HCT116 (cell line): ENCODE measurements at regions not wholly inside any gene's neighbourhood (a gene's known extent, or its start where the extent isn't known, plus 50 kb on each side); places are given as distances from the start of the nearest gene placed in this dataset.

Source experiments
- ATAC-seq: fragments of 200-7000 bp; cut with Tn5 transposase; 2 replicates; pipeline ENCODE4 v1.9.1; 2020; ENCODE audit warnings: mild to moderate bottlenecking, moderate library complexity
- BruUV-seq: library from RNA; stranded (reverse); fragments of 400-500 nt; replicated peaks from 2 replicates; lab custom pipeline; 2021; lab: Mats Ljungman, UMichigan
- CTCF ChIA-PET: fragments of 300-600 bp; sonication (Branson Sonifier 250); formaldehyde crosslinking; loops from one replicate; lab custom pipeline; 2021; ENCODE audit warnings: antibody characterized with exemption; lab: Charles Lee
- POLR2A ChIA-PET: fragments of 300-600, 350-600 bp; sonication (Branson Sonifier 250); formaldehyde crosslinking; loops from one replicate; lab custom pipeline; 2021; ENCODE audit warnings: antibody characterized with exemption; lab: Charles Lee
- RAD21 ChIA-PET, 2 experiments: fragments of 300-600 bp; sonication (Branson Sonifier 250); formaldehyde crosslinking; loops; one replicate each; lab custom pipeline; 2023; ENCODE audit warnings: low total read pairs in 2 of 2; ENCODE audit not compliant: uncharacterized antibody in 2 of 2, unreplicated experiment in 2 of 2, low non-redundant PET in 1 of 2; lab: Charles Lee
- DNase-seq: peaks from one replicate; pipeline ENCODE4 v3.0.0-alpha.2; 2010; ENCODE audit warnings: low read depth, low spot score
- H2AFZ ChIP-seq: fragments of 200-600 bp; shearing (Covaris generic), sonication (generic); 2 replicates; pipeline ENCODE4 v1.6.1; 2017; ENCODE audit warnings: low read depth, mixed run types, mixed read lengths, antibody characterized with exemption, low read length; ENCODE audit not compliant: poor library complexity, severe bottlenecking
- H3K27ac ChIP-seq: 2 replicates; pipeline ENCODE4 v1.5.1; 2012; ENCODE audit warnings: low read depth, low read length
- H3K27me3 ChIP-seq: fragments of 200-600 bp; sonication (generic); 2 replicates; pipeline ENCODE4 v1.6.1; 2016; ENCODE audit warnings: mixed run types, low read length, mixed read lengths; ENCODE audit not compliant: insufficient read depth
- H3K36me3 ChIP-seq, 2 experiments: fragments of 200-500 bp in 1 of 2; fragments of 200-600 bp in 1 of 2; sonication (Bioruptor generic) in 1 of 2; sonication (generic) in 1 of 2; 2 replicates each; pipeline versions ENCODE4 v1.5.1 to v1.6.1; 2014 to 2016; ENCODE audit warnings: low read length in 2 of 2, inconsistent platforms in 1 of 2, mixed read lengths in 1 of 2, mixed run types in 1 of 2; ENCODE audit not compliant: insufficient read depth in 2 of 2, control insufficient read depth in 1 of 2
- H3K4me1 ChIP-seq, 2 experiments: fragments of 200-600 bp in 1 of 2; sonication (generic) in 1 of 2; 2 replicates each; pipeline versions ENCODE4 v1.5.1 to v1.6.1; 2012 to 2017; ENCODE audit warnings: low read length in 2 of 2, inconsistent platforms in 1 of 2, mild to moderate bottlenecking in 1 of 2, mixed read lengths in 1 of 2, mixed run types in 1 of 2, moderate library complexity in 1 of 2; ENCODE audit not compliant: insufficient read depth in 2 of 2, control insufficient read depth in 1 of 2
- H3K4me2 ChIP-seq: fragments of 200-600 bp; sonication (generic); 2 replicates; pipeline ENCODE4 v1.6.1; 2017; ENCODE audit warnings: mixed run types, low read length, mixed read lengths
- H3K4me3 ChIP-seq, 2 experiments: fragments of 200-600 bp in 1 of 2; sonication (generic) in 1 of 2; replicated peaks in 1 of 2; 2 replicates each; pipeline ENCODE4 v1.5.1; 2011 to 2016; ENCODE audit warnings: low read length in 2 of 2, control low read depth in 1 of 2, low read depth in 1 of 2, mild to moderate bottlenecking in 1 of 2, mixed read lengths in 1 of 2, mixed run types in 1 of 2
- H3K79me2 ChIP-seq: fragments of 200-600 bp; sonication (generic); 2 replicates; pipeline ENCODE4 v1.6.1; 2017; ENCODE audit warnings: mild to moderate bottlenecking, mixed run types, low read length, moderate library complexity, mixed read lengths; ENCODE audit not compliant: insufficient read depth
- H3K9ac ChIP-seq: fragments of 200-600 bp; sonication (generic); 2 replicates; pipeline ENCODE4 v1.6.1; 2016; ENCODE audit warnings: low read length, mixed read lengths
- H3K9me2 ChIP-seq: fragments of 200-600 bp; sonication (generic), shearing (Covaris generic); 2 replicates; pipeline ENCODE4 v1.6.1; 2017; ENCODE audit warnings: mixed run types, mild to moderate bottlenecking, moderate library complexity; ENCODE audit not compliant: insufficient read depth
- H3K9me3 ChIP-seq, 2 experiments: fragments of 200-500 bp in 1 of 2; fragments of 200-600 bp in 1 of 2; sonication (Bioruptor generic) in 1 of 2; sonication (generic) in 1 of 2; 2 replicates each; pipeline ENCODE4 v1.6.1; 2014 to 2017; ENCODE audit warnings: low read length in 2 of 2, mixed read lengths in 2 of 2, inconsistent platforms in 1 of 2, low read depth in 1 of 2, mild to moderate bottlenecking in 1 of 2, mixed run types in 1 of 2, moderate library complexity in 1 of 2; ENCODE audit not compliant: control insufficient read depth in 1 of 2, insufficient read depth in 1 of 2
- H4K20me1 ChIP-seq: fragments of 200-600 bp; sonication (generic), shearing (Covaris generic); 2 replicates; pipeline ENCODE4 v1.6.1; 2017; ENCODE audit warnings: mixed run types, mild to moderate bottlenecking, moderate library complexity; ENCODE audit not compliant: insufficient read depth
- ATF3 ChIP-seq: IDR thresholded peaks from 2 replicates; pipeline ENCODE4 v1.6.1; 2012
- CBX3 ChIP-seq: IDR thresholded peaks from 2 replicates; pipeline ENCODE4 v1.6.1; 2012; ENCODE audit warnings: low read depth
- FOSL1 ChIP-seq: IDR thresholded peaks from 2 replicates; pipeline ENCODE4 v1.6.1; 2012; ENCODE audit warnings: low read depth
- JUND ChIP-seq: IDR thresholded peaks from 2 replicates; pipeline ENCODE4 v1.6.1; 2012
- MAX ChIP-seq: IDR thresholded peaks from 2 replicates; pipeline ENCODE4 v1.6.1; 2012
- POLR2A ChIP-seq: IDR thresholded peaks from 2 replicates; pipeline ENCODE4 v1.7.0; 2011; ENCODE audit warnings: borderline replicate concordance; ENCODE audit not compliant: insufficient read depth, insufficient read length; ENCODE audit errors: extremely low read depth
- SIN3A ChIP-seq: IDR thresholded peaks from 2 replicates; pipeline ENCODE4 v1.6.1; 2012; ENCODE audit warnings: low read depth
- SRF ChIP-seq: IDR thresholded peaks from 2 replicates; pipeline ENCODE4 v1.6.1; 2012; ENCODE audit warnings: low read depth
- intact Hi-C: fragments of 100-400 bp; cut with micrococcal nuclease; formaldehyde crosslinking; loops from 2 replicates; pipeline ENCODE4 v1.10.0; 2022
- TF ChIP-seq, protein P1 (sequence below): IDR thresholded peaks from 2 replicates; pipeline ENCODE4 v1.6.1; 2011; ENCODE audit warnings: mild to moderate bottlenecking, low read length, moderate library complexity; ENCODE audit not compliant: insufficient replicate concordance; ENCODE audit errors: extremely low read depth

GRCh38 chr6:131383421-131384411 is 189.3 kb upstream of the ARG1 start:
- CTCF ChIA-PET = no interaction called here
- Histone ChIP-seq H3K27ac (no peak overlapping the region), H2AFZ (no peak overlapping the region), H3K4me2 (no peak overlapping the region), H3K36me3 (no peaks in the 10 kb centered on the region), H3K4me1 (no peaks in the 10 kb centered on the region), H3K9me3 (no peaks in the 10 kb centered on the region), H3K4me3 (no peak overlapping the region), H3K9ac (no peak overlapping the region), H3K9me2 (no peaks in the 10 kb centered on the region), H3K27me3 (no peaks in the 10 kb centered on the region), H4K20me1 (no peaks in the 10 kb centered on the region), H3K79me2 (no peaks in the 10 kb centered on the region)
- no peak for ATAC-seq
- BruUV-seq = no TSS peak
- RAD21 ChIA-PET = no interaction called here
- POLR2A ChIA-PET = no interaction called here
- intact Hi-C loops = no loop called here
- no peak for TF ChIP-seq CBX3
- no peak for TF ChIP-seq FOSL1
- TF ChIP-seq SIN3A = no peak
- no peak for TF ChIP-seq POLR2A
- no peak for TF ChIP-seq JUND
- TF ChIP-seq ATF3 = no peak
- TF ChIP-seq, protein P1, sequence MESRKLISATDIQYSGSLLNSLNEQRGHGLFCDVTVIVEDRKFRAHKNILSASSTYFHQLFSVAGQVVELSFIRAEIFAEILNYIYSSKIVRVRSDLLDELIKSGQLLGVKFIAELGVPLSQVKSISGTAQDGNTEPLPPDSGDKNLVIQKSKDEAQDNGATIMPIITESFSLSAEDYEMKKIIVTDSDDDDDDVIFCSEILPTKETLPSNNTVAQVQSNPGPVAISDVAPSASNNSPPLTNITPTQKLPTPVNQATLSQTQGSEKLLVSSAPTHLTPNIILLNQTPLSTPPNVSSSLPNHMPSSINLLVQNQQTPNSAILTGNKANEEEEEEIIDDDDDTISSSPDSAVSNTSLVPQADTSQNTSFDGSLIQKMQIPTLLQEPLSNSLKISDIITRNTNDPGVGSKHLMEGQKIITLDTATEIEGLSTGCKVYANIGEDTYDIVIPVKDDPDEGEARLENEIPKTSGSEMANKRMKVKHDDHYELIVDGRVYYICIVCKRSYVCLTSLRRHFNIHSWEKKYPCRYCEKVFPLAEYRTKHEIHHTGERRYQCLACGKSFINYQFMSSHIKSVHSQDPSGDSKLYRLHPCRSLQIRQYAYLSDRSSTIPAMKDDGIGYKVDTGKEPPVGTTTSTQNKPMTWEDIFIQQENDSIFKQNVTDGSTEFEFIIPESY = no peak
- no peak for TF ChIP-seq SRF
- no peak for TF ChIP-seq MAX
- DNase-seq = no peak
